IMR-90 (cell line): ENCODE measurements at regions not wholly inside any gene's neighbourhood (a gene's known extent, or its start where the extent isn't known, plus 50 kb on each side); places are given as distances from the start of the nearest gene placed in this dataset.

Experiments used
- ATAC-seq: fragments of 200-7000 bp; cut with Tn5 transposase; 2 replicates; pipeline ENCODE4 v1.9.1; 2020; ENCODE audit warnings: low read depth, mild to moderate bottlenecking, moderate library complexity
- BruUV-seq: library from RNA; stranded (reverse); fragments of 400-500 nt; replicated peaks from 2 replicates; lab custom pipeline; 2021; lab: Mats Ljungman, UMichigan
- CTCF ChIA-PET: fragments of 300-600 bp; formaldehyde crosslinking; extraction: SDS; loops from one replicate; lab custom pipeline; 2021; ENCODE audit warnings: antibody characterized with exemption; lab: Yijun Ruan, JAX
- POLR2A ChIA-PET: fragments of 300-600 bp; sonication (Branson Sonifier 250); formaldehyde crosslinking; loops from one replicate; lab custom pipeline; 2022; ENCODE audit warnings: antibody characterized with exemption; ENCODE audit not compliant: unreplicated experiment; lab: Charles Lee
- DNase-seq: peaks from one replicate; pipeline ENCODE4 v3.0.0; 2013
- H2AFZ ChIP-seq: replicated peaks from 2 replicates; pipeline ENCODE3; 2013; ENCODE audit warnings: low read length, mild to moderate bottlenecking; ENCODE audit not compliant: poor library complexity
- H2AK5ac ChIP-seq: 2 replicates; pipeline ENCODE4 v1.6.1; 2013; ENCODE audit warnings: low read depth, low read length, inconsistent platforms
- H2AK9ac ChIP-seq: replicated peaks from 2 replicates; pipeline ENCODE3; 2013; ENCODE audit warnings: mild to moderate bottlenecking, low read depth, low read length, moderate library complexity; ENCODE audit not compliant: poor library complexity
- H2BK120ac ChIP-seq: 2 replicates; pipeline ENCODE4 v1.6.1; 2013; ENCODE audit warnings: low read depth, low read length, inconsistent platforms
- H2BK15ac ChIP-seq: 3 replicates; pipeline ENCODE4 v1.6.1; 2013; ENCODE audit warnings: low read depth, low read length, inconsistent platforms
- H2BK20ac ChIP-seq: 2 replicates; pipeline ENCODE4 v1.6.1; 2013; ENCODE audit warnings: low read depth, mild to moderate bottlenecking, inconsistent platforms, low read length, moderate library complexity
- H2BK5ac ChIP-seq: 2 replicates; pipeline ENCODE4 v1.6.1; 2013; ENCODE audit warnings: mild to moderate bottlenecking, low read depth, low read length, inconsistent platforms; ENCODE audit not compliant: poor library complexity, severe bottlenecking
- H3K14ac ChIP-seq: replicated peaks from 2 replicates; pipeline ENCODE4 v1.6.1; 2013; ENCODE audit warnings: low read depth, low read length, inconsistent platforms
- H3K18ac ChIP-seq: 2 replicates; pipeline ENCODE4 v1.6.1; 2013; ENCODE audit warnings: low read depth, low read length, control low read depth
- H3K23ac ChIP-seq: 2 replicates; pipeline ENCODE4 v1.6.1; 2013; ENCODE audit warnings: low read depth, low read length, inconsistent platforms
- H3K27ac ChIP-seq: 2 replicates; pipeline ENCODE4 v1.5.1; 2013; ENCODE audit warnings: mild to moderate bottlenecking, control low read depth, low read length; ENCODE audit not compliant: insufficient read depth
- H3K27me3 ChIP-seq: 2 replicates; pipeline ENCODE4 v1.6.1; 2013; ENCODE audit warnings: low read length; ENCODE audit not compliant: control insufficient read depth, insufficient read depth
- H3K36me3 ChIP-seq: 2 replicates; pipeline ENCODE4 v1.6.1; 2013; ENCODE audit warnings: low read length, mixed read lengths; ENCODE audit not compliant: control insufficient read depth, insufficient read depth
- H3K4ac ChIP-seq: 2 replicates; pipeline ENCODE4 v1.6.1; 2013; ENCODE audit warnings: low read depth, low read length, inconsistent platforms
- H3K4me1 ChIP-seq: 2 replicates; pipeline ENCODE4 v1.6.1; 2013; ENCODE audit warnings: low read length, mixed read lengths; ENCODE audit not compliant: control insufficient read depth, insufficient read depth
- H3K4me2 ChIP-seq: 2 replicates; pipeline ENCODE4 v1.6.1; 2013; ENCODE audit warnings: low read depth, mild to moderate bottlenecking, control low read depth, low read length, moderate library complexity
- H3K4me3 ChIP-seq: 2 replicates; pipeline ENCODE4 v1.5.1; 2013; ENCODE audit warnings: low read depth, mild to moderate bottlenecking, control low read depth, low read length, moderate library complexity; ENCODE audit not compliant: insufficient read depth
- H3K56ac ChIP-seq: 2 replicates; pipeline ENCODE4 v1.6.1; 2013; ENCODE audit warnings: low read length, inconsistent platforms; ENCODE audit not compliant: insufficient read depth; ENCODE audit errors: extremely low read depth
- H3K79me1 ChIP-seq, 2 experiments: 2 replicates each; pipeline ENCODE4 v1.6.1; 2013; ENCODE audit warnings: low read length in 2 of 2, inconsistent platforms in 1 of 2, low read depth in 1 of 2
- H3K9ac ChIP-seq: 2 replicates; pipeline ENCODE4 v1.6.1; 2013; ENCODE audit warnings: low read depth, low read length, control low read depth
- H3K9me1 ChIP-seq: 2 replicates; pipeline ENCODE4 v1.6.1; 2013; ENCODE audit warnings: low read length, inconsistent platforms; ENCODE audit not compliant: insufficient read depth
- H3K9me3 ChIP-seq: 2 replicates; pipeline ENCODE4 v1.6.1; 2013; ENCODE audit warnings: low read length; ENCODE audit not compliant: control insufficient read depth, insufficient read depth
- H4K20me1 ChIP-seq: 2 replicates; pipeline ENCODE4 v1.6.1; 2013; ENCODE audit warnings: low read length, inconsistent platforms; ENCODE audit not compliant: insufficient read depth
- H4K5ac ChIP-seq: 2 replicates; pipeline ENCODE4 v1.6.1; 2013; ENCODE audit warnings: mild to moderate bottlenecking, low read depth, low read length, control low read depth
- H4K8ac ChIP-seq, 2 experiments: 2 replicates each; pipeline ENCODE4 v1.6.1; 2013; ENCODE audit warnings: low read depth in 2 of 2, low read length in 2 of 2, control low read depth in 1 of 2, inconsistent platforms in 1 of 2
- H4K91ac ChIP-seq: 2 replicates; pipeline ENCODE4 v1.6.1; 2013; ENCODE audit warnings: low read depth, low read length, inconsistent platforms; ENCODE audit not compliant: insufficient read depth
- BHLHE40 ChIP-seq: fragments of 150-350 bp; IDR thresholded peaks from 2 replicates; pipeline ENCODE4 v1.6.1; 2016; ENCODE audit warnings: mild to moderate bottlenecking, low read depth, low read length
- CEBPB ChIP-seq: IDR thresholded peaks from 2 replicates; pipeline ENCODE4 v1.6.1; 2012; ENCODE audit warnings: low read depth, low read length, improper control_type of control experiment
- FOS ChIP-seq: fragments of 150-350 bp; IDR thresholded peaks from 2 replicates; pipeline ENCODE4 v1.6.1; 2016; ENCODE audit warnings: low read depth, low read length
- POLR2A ChIP-seq: IDR thresholded peaks from 2 replicates; pipeline ENCODE4 v1.6.1; 2012; ENCODE audit warnings: mild to moderate bottlenecking, low read depth, low read length
- RAD21 ChIP-seq: IDR thresholded peaks from 2 replicates; pipeline ENCODE4 v1.6.1; 2012; ENCODE audit warnings: low read length, improper control_type of control experiment
- WGBS, 2 experiments: methylation state at CpG; one replicate each; pipeline versions ENCODE4 v1.1.5 to v1.1.7; 2013; ENCODE audit warnings: missing lambda C conversion rate in 2 of 2; ENCODE audit not compliant: insufficient read length in 1 of 2; ENCODE audit errors: extremely low coverage in 2 of 2; 5-methylcytosine and 5-hydroxymethylcytosine counted together
- dilution Hi-C: fragments of 300-500 bp; cut with HindIII; formaldehyde crosslinking; loops from one replicate; pipeline ENCODE4 v1.14.3; 2018; ENCODE audit warnings: low sequenced_read_pairs; ENCODE audit not compliant: unreplicated experiment
- in situ Hi-C: fragments of 300-500 bp; cut with MboI; formaldehyde crosslinking; loops from 3 replicates; pipeline ENCODE4 v1.14.3; 2019; ENCODE audit warnings: low sequenced_read_pairs, inconsistent platforms, mixed read lengths
- intact Hi-C: fragments of 100-400 bp; cut with micrococcal nuclease; formaldehyde crosslinking; loops from 2 replicates; pipeline ENCODE4 v1.10.0; 2022
- TF ChIP-seq, protein P1 (sequence below): fragments of 150-350 bp; IDR thresholded peaks from 2 replicates; pipeline ENCODE4 v1.6.1; 2017; ENCODE audit warnings: mild to moderate bottlenecking, antibody characterized with exemption, low read length, low read depth

DNA sequence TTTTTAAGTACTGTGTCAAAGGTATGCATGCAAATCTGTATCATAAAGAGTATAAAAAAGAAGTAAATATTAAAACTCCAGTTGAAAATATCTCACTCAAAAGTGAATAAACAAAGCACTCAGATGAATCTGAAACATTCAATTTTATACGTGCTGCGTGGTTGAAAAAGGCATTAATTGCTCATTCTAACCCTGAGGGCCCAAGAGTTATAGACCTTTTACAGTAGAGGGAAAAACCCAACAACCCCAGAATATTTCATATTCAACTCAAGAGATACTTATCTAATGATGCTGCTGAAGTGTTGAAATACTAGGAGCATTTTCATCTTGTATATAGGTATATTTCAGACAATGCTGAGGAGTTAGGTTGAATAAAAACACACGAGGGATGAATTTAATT is 862.8 kb upstream of the CITED2 start:
- intact Hi-C loops = no loop called here
- CTCF ChIA-PET = no interaction called here
- POLR2A ChIA-PET = no interaction called here

More for the DNA sequence above, 862.8 kb upstream of the CITED2 start:
- DNase-seq (no peak), ATAC-seq (no peak)
- Histone ChIP-seq H4K91ac (no peak overlapping the region), H3K14ac (no peak overlapping the region), H3K23ac (no peak overlapping the region), H2AFZ (no peak overlapping the region), H3K9ac (no peak overlapping the region), H2BK20ac (no peak overlapping the region), H4K20me1 (no peaks in the 10 kb centered on the region), H2BK15ac (no peak overlapping the region), H3K4me1 (peaks cover 2% of the 10 kb centered on the region), H3K79me1 (no peaks in the 10 kb centered on the region), H2BK120ac (no peak overlapping the region), H3K27me3 (no peaks in the 10 kb centered on the region), H3K4me2 (no peak overlapping the region), H3K36me3 (no peaks in the 10 kb centered on the region), H2AK5ac (no peak overlapping the region), H3K4me3 (no peak overlapping the region), H4K5ac (no peak overlapping the region), H3K18ac (no peak overlapping the region), H3K4ac (no peak overlapping the region), H2AK9ac (no peak overlapping the region), H3K27ac (no peak overlapping the region), H3K56ac (no peak overlapping the region), H4K8ac (no peak overlapping the region), H2BK5ac (no peak overlapping the region), H3K9me3 (no peaks in the 10 kb centered on the region), H3K9me1 (no peaks in the 10 kb centered on the region)
- WGBS, 2 experiments = 80% methylated on average over 1 of the region's 3 CpGs; no CpG with 5 or more reads in 1 of the 2 experiments
- TF ChIP-seq POLR2A (no peak), FOS (no peak), RAD21 (no peak), BHLHE40 (no peak), CEBPB (no peak)
- TF ChIP-seq, protein P1, sequence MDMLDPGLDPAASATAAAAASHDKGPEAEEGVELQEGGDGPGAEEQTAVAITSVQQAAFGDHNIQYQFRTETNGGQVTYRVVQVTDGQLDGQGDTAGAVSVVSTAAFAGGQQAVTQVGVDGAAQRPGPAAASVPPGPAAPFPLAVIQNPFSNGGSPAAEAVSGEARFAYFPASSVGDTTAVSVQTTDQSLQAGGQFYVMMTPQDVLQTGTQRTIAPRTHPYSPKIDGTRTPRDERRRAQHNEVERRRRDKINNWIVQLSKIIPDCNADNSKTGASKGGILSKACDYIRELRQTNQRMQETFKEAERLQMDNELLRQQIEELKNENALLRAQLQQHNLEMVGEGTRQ = no peak
- dilution Hi-C loops = no loop called here
- BruUV-seq = no TSS peak
- in situ Hi-C loops = no loop called here
